NCI-H2029 treated with DMSO at 0.1 percent for 48 hours (cell line): ENCODE measurements at regions not wholly inside any gene's neighbourhood (a gene's known extent, or its start where the extent isn't known, plus 50 kb on each side); places are given as distances from the start of the nearest gene placed in this dataset.

ENCODE experiments used
- DNase-seq: peaks from one replicate; lab custom pipeline; 2025; lab: John Stamatoyannopoulos, UW

GRCh38 chr18:2381539-2381938, 189.8 kb downstream of the METTL4 start:
- DNase-seq: no peak

- no peak for DNase-seq
Measured at GRCh38 chr18:2387588-2387987, 183.7 kb downstream of the METTL4 start.

GRCh38 chr18:2390158-2390557, 181.1 kb downstream of the METTL4 start:
- no peak for DNase-seq

GRCh38 chr18:2391470-2391869, 179.8 kb downstream of the METTL4 start:
- DNase-seq: no peak

GRCh38 chr18:2392446-2392845, 178.9 kb downstream of the METTL4 start:
- DNase-seq: no peak

- no peak for DNase-seq
Measured at GRCh38 chr18:2394684-2395083, 176.6 kb downstream of the METTL4 start.

- no peak for DNase-seq
Measured at GRCh38 chr18:2395427-2396161, 175.7 kb downstream of the METTL4 start.

GRCh38 chr18:2396162-2396505, 175.2 kb downstream of the METTL4 start:
- no peak for DNase-seq

GRCh38 chr18:2400701-2401196, 170.6 kb downstream of the METTL4 start:
- no peak for DNase-seq

GRCh38 chr18:2402084-2402483, 169.2 kb downstream of the METTL4 start:
- no peak for DNase-seq

GRCh38 chr18:2406544-2406943, 164.8 kb downstream of the METTL4 start:
- no peak for DNase-seq

GRCh38 chr18:2407961-2408360, 163.3 kb downstream of the METTL4 start:
- DNase-seq: no peak

- DNase-seq: no peak
Measured at GRCh38 chr18:2409906-2410305, 161.4 kb downstream of the METTL4 start.

GRCh38 chr18:2410688-2411087, 160.6 kb downstream of the METTL4 start:
- DNase-seq: no peak

- no peak for DNase-seq
Measured at GRCh38 chr18:2411381-2411960, 159.8 kb downstream of the METTL4 start.

GRCh38 chr18:2412281-2412680, 159.0 kb downstream of the METTL4 start:
- no peak for DNase-seq

- no peak for DNase-seq
Measured at GRCh38 chr18:2412996-2413751, 158.1 kb downstream of the METTL4 start.

GRCh38 chr18:2414235-2414634, 157.1 kb downstream of the METTL4 start:
- no peak for DNase-seq

GRCh38 chr18:2415656-2416055, 155.6 kb downstream of the METTL4 start:
- no peak for DNase-seq

GRCh38 chr18:2417861-2418610, 153.3 kb downstream of the METTL4 start:
- no peak for DNase-seq

- DNase-seq: no peak
Measured at GRCh38 chr18:2420367-2420766, 150.9 kb downstream of the METTL4 start.

GRCh38 chr18:2423761-2424160, 147.5 kb downstream of the METTL4 start:
- no peak for DNase-seq
